WTC11 (cell line): ENCODE measurements at regions not wholly inside any gene's neighbourhood (a gene's known extent, or its start where the extent isn't known, plus 50 kb on each side); places are given as distances from the start of the nearest gene placed in this dataset.

Experiments used
- ATF2 ChIP-seq: sonication (generic); formaldehyde crosslinking; IDR thresholded peaks from 2 replicates; pipeline ENCODE4 v1.8.1; 2022; ENCODE audit warnings: low read depth, missing genetic modification reagents, borderline replicate concordance
- CTCF ChIP-seq: fragments of 200-600 bp; IDR thresholded peaks from 2 replicates; pipeline ENCODE4 v1.8.0; 2022; ENCODE audit warnings: antibody characterized with exemption

- TF ChIP-seq CTCF (no peak), ATF2 (CRISPR knock-in tag) (no peak)
These were observed 187.8 kb upstream of the GPR12 start for GRCh38 chr13:26948353-26948752.
